Ureter (tissue), 1 donor: ENCODE measurements at regions not wholly inside any gene's neighbourhood (a gene's known extent, or its start where the extent isn't known, plus 50 kb on each side); places are given as distances from the start of the nearest gene placed in this dataset.

Experiments
- DNase-seq: peaks from one replicate; pipeline ENCODE4 v3.0.0-alpha.2; 2020; ENCODE audit warnings: low spot score
- donor health status: DM: yes; HTN: yes; CAD: no.

DNA sequence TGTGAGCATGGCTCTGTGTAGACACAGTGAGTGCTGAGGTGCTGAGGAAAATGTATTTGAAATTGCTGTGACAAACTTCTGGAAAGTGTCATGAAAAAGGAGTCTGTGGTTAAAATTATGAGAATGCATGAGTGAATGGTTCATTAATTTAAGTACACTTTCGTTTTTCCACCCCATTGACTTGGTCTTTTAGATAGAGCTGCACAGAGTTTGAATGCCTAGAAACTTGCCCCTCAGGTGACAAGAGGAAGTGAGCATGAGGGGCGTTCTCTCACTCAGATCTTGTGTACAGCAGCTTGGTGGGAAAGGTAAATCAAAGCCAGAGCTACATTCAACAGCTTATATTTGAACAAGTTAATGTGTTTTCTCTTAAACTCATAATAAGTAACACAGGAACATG lies 296.8 kb downstream of the WDR72 start:
- DNase-seq: no peak

DNA sequence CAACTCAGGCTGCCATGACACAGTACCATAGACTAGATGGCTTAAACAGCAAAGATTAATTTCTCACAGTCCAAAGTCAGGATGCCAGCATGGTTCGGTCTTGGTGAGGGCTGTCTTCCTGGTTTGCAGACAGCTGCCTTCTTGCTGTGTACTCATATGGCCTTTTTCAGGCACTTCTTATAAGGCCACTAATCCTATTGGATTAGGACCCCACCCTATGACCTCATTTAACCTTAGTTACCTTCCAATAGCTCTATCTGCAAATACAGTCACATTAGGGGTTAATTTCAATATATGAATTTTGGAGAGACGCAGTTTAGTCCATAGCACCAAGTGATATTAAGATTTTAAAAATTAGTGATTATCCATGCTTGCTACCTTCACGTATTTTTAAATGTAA lies 297.8 kb downstream of the WDR72 start:
- DNase-seq: no peak

DNA sequence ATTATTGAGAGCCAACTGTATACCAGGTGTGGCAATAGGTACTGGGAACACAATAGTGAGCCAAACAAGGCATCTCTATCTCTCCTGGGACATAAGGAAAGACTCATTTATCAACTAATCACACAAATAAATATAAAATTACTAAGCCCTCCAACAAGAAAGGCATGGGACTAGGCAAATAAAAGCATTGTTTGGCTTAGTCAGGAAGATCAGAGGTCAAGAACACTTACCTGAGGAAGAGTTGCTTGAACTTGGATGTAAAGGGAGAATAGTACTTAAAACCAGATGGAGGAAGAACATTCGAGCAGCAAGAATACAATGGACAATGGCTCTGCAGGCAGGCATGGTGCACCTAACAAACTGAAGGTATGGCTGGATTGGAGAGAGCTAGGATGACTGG lies 300.7 kb downstream of the WDR72 start:
- no peak for DNase-seq

DNA sequence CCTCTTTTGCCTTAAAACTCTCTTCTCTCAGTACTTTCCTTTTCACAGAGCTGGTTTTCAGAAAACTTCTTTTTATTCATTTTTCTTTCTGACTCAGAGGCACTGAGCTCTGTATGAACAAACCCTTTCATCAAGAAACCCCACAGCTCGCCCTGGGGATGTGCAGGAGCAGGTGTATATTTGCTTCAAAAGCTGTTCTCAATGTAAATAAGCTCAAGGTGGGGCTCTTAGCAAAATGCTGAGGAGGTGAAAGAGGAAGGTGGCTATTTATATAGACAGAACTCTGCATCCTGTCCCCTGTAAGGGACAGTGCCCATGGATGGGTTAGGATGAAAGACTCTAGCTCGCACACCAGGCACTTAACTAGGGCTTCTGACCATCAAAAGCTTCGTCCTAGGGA lies 302.0 kb downstream of the WDR72 start:
- DNase-seq: no peak

DNA sequence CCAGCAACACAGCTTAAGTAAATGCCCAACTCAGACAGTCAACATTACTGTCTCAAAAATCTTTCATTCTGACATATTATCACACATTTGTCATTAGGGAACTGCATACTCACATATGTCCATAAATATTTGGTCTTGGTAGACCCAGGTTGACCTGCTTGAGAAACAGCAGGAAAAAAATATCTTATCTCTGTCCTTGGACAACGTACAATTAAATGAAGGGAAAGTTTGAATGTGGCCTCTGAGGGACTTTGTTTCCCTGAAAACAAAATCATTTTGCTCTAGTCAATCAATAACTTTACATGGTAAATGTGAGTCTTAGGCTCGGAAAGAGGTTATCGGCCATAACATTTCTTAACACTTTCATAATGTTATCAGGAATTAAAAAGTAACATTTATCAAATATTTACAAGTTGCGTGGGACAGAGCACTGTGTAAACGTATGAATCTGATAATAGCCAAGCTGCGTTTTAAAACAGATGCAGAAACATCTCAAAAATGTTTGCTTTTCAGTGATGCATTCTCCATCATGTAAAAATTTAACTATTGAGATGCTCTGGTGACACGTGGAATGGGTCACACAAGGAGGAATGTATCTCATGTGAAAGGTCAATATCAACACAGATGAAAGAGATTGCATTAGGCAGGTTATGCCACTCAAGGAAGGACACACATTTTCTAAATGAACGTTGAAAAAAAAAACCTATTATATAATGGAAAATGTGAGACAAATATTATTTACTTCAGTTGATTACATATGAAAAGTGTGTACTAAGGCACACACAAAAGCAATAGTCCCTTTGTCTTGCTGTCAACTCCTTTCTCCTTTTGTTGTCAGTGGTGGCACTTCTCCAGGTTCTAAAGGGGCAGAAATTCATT lies 304.4 kb downstream of the WDR72 start:
- no peak for DNase-seq

DNA sequence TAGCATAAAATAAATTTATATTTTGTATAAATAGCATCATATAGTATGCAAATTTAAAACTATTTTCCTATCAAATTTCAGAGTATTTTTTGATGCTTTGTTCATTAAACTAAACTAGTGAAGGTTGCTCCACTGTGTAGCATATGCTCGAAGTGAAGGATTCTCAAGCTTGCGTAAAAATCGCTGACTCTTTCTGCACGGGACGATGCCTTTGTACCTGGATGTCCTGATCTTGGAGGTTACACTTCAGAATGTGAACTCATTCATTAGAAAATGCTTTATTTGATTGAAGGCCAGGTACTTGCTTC lies 305.0 kb downstream of the WDR72 start:
- DNase-seq: no peak

DNA sequence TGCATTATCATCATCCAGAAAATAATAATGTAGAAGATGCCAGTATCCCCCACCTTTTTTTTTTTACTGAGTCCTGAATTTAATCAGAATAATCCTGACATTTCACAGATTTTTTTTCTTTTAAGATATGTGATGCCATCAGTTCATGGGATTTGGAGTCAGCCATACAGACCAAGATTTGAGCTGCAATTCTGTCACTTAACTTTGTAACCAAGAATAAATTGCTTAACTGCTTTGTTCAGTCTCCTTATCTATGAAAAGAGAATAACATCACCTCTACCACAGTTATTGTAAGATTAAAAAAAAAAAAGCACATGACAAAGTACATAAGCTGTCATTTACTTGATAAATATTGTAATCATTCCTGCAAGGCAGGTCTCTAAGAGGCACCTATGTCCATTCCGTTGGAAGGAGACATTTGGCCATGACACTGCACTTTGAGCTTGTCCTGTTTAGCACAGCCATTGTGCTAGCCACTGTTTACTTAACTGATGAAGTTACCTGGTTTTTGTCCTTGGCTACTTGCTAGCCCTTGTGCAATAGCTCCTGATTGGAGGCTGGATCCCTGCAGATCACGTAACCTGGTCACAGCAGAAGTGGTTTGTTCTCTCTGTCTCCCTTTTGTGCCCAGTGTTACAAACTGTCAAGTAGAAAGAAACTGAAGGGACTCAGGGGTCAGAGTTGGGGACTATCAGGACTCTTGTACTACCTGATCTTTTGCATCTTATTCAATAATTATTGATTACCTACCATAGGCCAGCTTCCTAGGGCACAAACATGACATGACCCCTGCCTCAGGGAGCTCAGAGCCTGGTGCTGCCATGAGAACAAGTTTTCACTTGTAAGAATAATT lies 306.0 kb downstream of the WDR72 start:
- no peak for DNase-seq

DNA sequence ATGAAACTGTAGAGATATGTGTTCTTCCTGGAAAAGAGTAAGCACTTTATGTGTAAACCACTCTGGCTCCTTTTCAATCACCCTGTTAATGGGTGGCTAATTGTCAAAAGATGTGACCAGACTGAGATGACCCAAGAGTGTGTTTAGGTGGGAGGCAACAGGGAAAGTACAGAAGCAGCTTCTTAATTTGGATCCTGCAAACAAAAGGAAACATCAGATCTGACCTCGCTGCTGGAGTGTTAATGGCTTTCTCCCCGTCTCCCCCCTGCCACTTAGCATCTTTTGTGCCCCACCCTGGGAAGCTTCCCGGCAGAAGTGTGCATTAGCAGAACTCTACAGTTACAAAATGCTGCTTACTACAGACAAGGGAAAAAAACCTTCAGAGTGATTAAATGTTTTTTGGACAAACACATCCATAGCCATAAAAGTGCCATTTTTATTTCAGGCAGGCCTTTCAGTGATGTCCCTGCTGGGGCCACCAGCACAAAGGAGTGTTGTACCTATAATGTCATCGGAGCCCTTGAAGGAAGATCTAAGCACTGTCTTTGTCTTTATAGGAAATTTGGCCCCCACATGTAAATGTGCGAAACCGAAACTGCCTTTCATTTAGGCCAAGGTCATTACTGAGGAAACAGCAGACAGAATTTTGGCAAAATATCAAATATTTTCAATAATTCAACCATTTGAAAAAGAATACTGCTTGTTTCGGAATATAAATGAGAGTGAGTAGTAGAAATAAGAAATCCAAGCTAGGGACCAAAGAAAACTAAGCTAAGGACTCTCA lies 311.0 kb downstream of the WDR72 start:
- no peak for DNase-seq

DNA sequence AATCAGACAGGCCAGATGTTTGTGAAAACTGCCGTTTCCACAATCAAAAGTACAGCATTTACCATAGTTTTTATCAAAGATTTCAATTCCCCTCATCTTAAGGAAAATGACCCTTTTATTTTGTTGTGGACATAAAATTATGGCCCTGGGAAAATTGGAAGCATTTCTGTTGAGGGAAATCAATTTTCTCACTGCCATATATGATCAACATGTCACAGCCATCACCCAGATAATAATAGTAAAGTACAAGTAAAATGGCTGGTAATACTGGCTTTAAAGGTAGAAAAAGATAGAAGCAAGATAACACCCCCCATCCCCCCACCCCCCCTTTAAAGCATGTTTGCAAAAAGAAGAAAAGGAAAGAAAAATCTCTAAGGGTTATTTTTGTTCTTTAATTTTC lies 311.7 kb downstream of the WDR72 start:
- no peak for DNase-seq

DNA sequence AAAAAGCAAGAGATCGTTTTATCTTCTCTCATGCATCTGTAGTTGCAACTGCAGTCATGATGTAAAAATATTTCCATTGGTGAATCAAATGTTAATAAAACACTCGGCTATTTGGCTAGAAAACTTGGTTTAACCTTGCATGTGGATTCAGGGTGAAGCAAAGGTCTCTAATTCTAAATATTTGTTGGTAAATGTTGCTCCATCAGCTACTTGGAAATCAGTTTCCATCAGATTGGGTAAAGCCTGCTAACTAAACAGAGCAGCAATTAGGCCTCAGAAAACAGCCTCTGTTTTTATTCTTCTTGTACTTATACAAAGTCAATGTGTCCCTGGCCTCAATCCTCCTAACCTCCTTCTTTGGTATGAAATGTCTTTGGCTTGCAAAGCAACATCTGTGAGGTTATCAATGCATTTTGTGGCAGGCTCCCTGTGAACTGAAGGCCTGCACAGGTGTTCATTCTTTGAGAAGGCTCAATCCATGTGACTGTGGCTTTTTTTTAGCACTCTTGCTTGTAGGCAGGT lies 312.3 kb downstream of the WDR72 start:
- no peak for DNase-seq

DNA sequence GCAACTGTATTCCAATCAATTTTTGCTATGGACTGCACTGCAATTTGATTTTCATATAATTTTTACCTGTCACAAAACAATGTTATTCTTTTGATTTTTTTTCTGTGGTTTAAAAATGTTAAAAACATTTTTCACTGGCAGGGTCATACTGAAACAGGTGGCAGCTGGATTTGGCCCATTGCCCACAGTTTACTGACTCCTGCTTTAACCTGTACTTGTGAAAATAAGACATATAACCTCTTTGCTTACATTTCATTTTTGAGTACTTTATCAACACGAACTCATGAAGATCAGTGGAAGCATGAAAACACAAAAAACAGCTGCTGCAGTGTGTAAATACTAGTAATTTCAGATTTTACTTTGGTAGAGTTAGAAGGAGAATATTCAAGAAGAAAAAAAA lies 313.1 kb downstream of the WDR72 start:
- DNase-seq: no peak

DNA sequence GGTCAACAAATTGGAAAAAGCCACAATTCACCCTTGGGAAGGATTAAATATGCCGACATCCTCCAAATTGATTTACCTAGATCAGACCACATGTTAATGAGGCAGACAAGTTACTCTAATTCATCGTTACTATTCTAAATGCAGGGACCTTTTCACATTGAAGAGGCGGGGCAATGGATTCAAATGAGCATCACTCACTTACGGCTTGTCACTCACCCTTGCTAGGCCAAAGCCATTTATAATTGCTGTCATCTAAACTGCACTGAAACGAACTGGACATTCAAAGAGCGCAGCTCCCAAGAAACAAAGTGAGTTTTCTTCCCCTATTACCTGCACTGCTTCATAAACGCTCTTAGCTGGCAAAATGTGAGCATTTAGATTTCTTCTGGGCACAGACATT lies 313.9 kb downstream of the WDR72 start:
- DNase-seq: no peak

DNA sequence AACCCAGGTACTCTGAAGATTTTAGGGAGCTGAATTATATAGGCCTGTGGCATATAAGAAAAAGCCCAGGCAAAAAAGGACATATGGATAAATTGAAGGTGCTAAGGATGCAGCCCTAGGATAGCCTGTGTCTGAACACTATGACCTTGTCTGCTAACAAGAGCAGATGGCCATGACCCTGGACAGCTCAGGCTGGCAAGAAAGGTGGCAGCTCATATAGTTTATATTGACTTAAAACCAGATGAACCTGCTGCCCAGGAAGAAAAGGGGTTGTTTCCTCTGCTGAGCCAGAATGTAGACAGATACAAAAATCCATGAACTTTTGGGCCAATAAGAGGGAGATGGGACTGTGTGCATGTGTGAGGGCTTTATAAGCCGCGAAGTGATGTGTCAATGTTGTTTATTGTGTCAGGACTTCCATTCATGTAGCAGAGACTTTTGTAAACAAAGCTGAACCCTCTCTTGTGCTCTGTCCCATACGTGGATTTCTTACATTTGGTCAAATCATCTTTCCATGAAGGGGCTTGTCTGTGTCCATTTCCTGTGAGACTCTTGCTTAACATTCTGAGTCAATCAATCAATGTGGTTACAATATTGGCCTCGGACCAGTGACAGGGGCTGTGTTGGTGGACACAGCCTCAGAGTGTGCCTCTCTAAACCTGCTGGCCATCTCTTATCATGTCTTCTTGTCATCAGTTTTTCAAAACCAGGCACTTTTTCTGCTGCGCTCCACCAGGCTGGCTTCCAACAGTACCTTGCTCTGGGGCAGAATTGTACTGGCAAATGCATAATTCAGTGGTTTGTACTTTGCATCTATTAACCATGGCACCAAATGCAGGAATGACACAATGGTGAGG lies 321.2 kb downstream of the WDR72 start:
- no peak for DNase-seq

DNA sequence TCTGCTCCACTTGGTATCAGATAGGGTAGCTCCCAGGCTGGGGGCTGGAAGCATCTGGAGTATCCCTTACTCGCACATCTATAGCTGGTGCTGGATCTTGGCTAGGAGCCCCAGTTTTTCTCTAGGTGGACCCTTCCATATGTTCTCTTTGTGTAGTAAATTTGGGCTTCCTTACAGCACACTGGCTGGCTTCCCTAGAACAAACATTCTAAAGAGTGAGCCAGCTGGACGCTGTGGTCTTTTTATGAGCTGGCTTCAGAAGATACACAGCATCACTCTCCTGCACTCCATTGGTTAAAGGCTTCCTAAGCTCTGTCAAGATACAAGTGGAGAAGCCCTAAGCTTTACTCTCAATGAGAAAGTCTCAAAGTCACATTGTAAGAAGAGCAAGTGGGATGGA lies 322.1 kb downstream of the WDR72 start:
- no peak for DNase-seq

DNA sequence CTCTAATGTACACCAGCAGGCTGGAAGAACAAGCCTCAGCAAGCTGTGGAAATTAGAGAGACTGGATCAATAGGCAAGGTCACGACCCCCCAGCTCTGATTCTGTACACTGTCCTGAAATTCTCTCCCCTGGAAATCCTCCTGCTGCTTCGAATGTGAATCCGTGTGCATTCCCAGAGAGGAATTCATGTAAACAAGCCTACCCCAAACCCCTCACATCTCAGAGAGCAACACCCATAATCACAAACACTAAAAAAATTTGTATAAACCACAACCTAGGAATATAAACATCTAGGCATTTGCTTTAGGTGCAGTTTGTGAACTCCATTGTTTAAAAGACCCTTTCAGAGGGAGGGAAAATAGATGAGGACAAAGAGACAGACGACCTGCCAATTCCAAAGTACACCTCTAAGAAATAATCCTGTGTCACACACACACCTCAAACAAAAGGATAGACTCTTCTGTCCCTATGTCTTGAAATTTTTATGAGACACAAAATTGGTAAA lies 325.2 kb downstream of the WDR72 start:
- no peak for DNase-seq

DNA sequence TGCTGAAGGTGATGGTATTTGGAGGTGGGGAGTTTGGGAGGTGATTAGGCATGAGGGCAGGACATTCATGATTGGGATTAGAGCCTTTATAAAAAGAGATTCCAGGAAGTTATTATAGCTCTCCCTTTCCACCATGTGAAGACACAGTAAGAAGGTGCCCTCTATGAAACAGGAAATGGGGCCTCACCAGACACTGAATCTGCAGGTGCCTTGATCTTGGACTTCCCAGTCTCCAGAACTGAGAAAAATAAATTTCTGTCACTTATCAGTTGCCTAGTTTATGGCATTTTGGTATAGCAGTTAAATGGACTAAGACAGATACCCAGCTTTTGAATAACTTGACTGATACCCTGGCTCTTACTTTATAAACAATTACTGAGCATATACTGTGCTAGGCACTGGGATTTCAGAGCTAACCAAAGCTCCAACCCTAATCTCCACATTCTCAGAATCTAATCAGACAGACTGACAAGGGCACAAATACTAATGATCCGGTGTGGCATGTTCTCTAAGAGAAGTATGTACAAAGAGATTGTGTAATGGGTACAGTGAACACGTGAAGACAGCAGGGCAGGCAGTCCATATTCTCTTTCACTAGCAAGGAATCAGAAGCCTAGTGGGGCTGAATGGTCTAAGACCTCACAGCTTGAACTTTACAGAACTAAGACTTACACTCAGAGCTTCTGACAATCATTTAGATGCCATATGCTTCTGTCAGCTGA lies 343.1 kb downstream of the WDR72 start:
- no peak for DNase-seq

DNA sequence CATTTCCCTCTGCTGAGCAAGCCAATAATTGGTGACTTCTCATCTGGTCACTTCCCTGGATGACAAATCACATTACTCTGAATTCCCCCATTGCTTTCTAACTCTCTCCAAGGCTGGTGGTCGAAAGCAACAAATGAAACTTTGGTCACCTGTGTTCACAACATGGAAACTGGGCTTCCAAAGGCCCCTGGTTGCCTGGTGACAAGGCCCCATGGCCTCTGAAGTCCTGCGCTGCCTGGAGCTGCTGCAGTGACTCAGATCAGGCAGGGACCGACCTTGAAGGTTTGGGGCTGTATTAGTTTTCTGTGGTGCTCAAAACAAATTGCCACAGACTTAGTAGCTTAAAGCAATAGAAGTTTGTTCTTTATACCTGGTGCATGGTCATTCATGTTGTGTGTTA lies 345.3 kb downstream of the WDR72 start:
- no peak for DNase-seq

DNA sequence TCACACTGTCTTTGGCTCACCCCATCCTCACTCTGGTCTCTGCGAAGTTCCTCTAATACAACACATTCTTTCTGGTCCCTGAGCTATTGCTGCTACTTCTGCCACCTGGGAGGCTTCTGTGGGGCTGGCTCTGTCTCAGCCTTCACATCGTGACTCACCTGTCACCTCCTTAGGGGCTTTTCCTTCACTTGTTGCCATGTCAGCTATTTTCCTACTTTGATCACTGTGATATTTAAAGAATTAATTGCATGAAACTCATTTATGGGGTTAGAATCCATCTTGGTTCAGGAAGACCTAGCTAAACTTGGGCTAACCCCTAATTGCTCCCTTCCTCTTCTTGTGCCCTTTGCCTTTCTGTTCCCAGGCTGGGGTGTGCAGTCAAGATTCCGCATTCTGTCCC lies 346.9 kb downstream of the WDR72 start:
- no peak for DNase-seq

DNA sequence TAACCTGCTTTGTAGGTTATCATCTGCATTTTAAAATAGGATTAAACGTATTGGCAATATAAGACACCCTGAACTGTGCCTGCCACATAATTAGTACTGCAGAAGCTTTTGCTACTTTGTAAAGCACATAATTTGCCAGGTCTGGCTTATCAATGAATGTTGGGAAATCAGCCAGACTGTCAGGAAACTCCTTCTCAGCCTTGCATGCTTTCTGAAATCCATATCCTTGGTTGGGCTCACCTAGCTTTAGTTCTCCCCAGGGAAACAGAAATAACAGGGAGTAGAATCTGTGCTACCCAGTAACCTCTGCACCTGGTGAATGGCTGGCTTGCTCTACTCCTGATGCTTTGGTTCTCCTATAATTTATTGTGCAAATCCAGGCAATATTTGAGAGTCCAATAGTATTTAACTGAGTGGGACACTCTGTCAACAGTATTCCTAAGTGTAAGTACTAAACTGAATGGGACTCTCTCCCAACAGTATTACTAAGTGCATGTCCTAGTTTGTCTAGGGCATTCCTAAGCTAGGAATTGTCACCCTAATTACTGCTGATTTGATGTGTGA lies 354.5 kb downstream of the WDR72 start:
- DNase-seq: no peak

DNA sequence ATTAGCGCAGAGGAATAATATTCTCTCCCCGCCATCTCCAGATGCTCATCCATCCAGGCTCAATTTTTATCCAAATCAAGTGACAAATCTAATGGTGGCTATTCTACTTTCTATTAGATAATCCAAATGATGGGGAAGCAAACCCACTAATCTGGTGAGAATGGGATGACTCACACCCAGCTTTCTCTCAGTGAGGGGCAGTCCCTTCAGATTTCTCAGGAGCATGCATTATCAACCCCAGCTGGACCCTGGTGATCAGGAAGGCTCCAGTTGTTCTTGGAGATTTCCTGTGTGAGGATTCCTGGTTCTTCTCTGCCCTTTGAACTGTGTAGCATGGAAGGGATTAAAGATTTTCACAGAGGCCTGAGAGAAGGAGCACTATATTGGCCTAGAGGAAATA lies 358.0 kb downstream of the WDR72 start:
- DNase-seq: no peak
